ENCODE measurements at regions not wholly inside any gene's neighbourhood (a gene's known extent, or its start where the extent isn't known, plus 50 kb on each side); places are given as distances from the start of the nearest gene placed in this dataset.

- H4K20me1 ChIP-seq (ENCODE audit: insufficient read depth, low read length), result no peaks in the 10 kb centered on the region
- no peaks in the 10 kb centered on the region for H3K4me1 ChIP-seq (ENCODE audit: insufficient read depth, low read length)
- TF ChIP-seq CTCF (IDR thresholded peaks at IDR 0.05; ENCODE audit: borderline replicate concordance, extremely low read depth, low read length, poor library complexity, severe bottlenecking) (peak; percentile 24), EZH2 (IDR thresholded peaks at IDR 0.05; ENCODE audit: borderline replicate concordance, low read depth, low read length, severe bottlenecking) (no peak)
- H3K9ac ChIP-seq (ENCODE audit: low read depth, low read length), result no peak overlapping the region
- no peaks in the 10 kb centered on the region for H3K36me3 ChIP-seq (ENCODE audit: insufficient read depth, low read length)
- no peak overlapping the region for H2AFZ ChIP-seq (ENCODE audit: low read depth, low read length)
- no peaks in the 10 kb centered on the region for H3K9me3 ChIP-seq (ENCODE audit: insufficient read depth, low read length, severe bottlenecking)
- H3K27me3 ChIP-seq (ENCODE audit: insufficient read depth, low read length, poor library complexity), result peaks cover 6% of the 10 kb centered on the region
- ATAC-seq (ENCODE audit: insufficient read depth, low read depth) (no peak), DNase-seq (no peak)
- H3K27ac ChIP-seq (ENCODE audit: low read length), result no peak overlapping the region
- no peak overlapping the region for H3K4me2 ChIP-seq (ENCODE audit: insufficient read depth, low read length)
- H3K79me2 ChIP-seq (ENCODE audit: insufficient read depth, low read length), result no peaks in the 10 kb centered on the region
- H3K4me3 ChIP-seq (ENCODE audit: low read depth in 1 of 2, low read length in 2 of 2), result no peak overlapping the region
Observed at GRCh38 chr3:5729852-5730251, 542.3 kb downstream of the EDEM1 start.

- H3K27me3 ChIP-seq (ENCODE audit: insufficient read depth, low read length, poor library complexity), result peaks cover 6% of the 10 kb centered on the region
- TF ChIP-seq EZH2 (IDR thresholded peaks at IDR 0.05; ENCODE audit: borderline replicate concordance, low read depth, low read length, severe bottlenecking) (no peak), CTCF (IDR thresholded peaks at IDR 0.05; ENCODE audit: borderline replicate concordance, extremely low read depth, low read length, poor library complexity, severe bottlenecking) (peak; percentile 50)
- no peak for ATAC-seq (ENCODE audit: insufficient read depth, low read depth)
Observed at GRCh38 chr3:5731100-5731499, 543.6 kb downstream of the EDEM1 start.

GRCh38 chr3:5732081-5732480, 544.6 kb downstream of the EDEM1 start:
- DNase-seq (no peak), ATAC-seq (ENCODE audit: insufficient read depth, low read depth) (no peak)
- H3K9me3 ChIP-seq (ENCODE audit: insufficient read depth, low read length, severe bottlenecking), result no peaks in the 10 kb centered on the region
- TF ChIP-seq EZH2 (IDR thresholded peaks at IDR 0.05; ENCODE audit: borderline replicate concordance, low read depth, low read length, severe bottlenecking) (no peak), CTCF (IDR thresholded peaks at IDR 0.05; ENCODE audit: borderline replicate concordance, extremely low read depth, low read length, poor library complexity, severe bottlenecking) (no peak)
- no peaks in the 10 kb centered on the region for H4K20me1 ChIP-seq (ENCODE audit: insufficient read depth, low read length)
- H3K27me3 ChIP-seq (ENCODE audit: insufficient read depth, low read length, poor library complexity), result no peaks in the 10 kb centered on the region
- no peak overlapping the region for H2AFZ ChIP-seq (ENCODE audit: low read depth, low read length)
- no peaks in the 10 kb centered on the region for H3K4me1 ChIP-seq (ENCODE audit: insufficient read depth, low read length)
- H3K36me3 ChIP-seq (ENCODE audit: insufficient read depth, low read length), result no peaks in the 10 kb centered on the region
- no peak overlapping the region for H3K27ac ChIP-seq (ENCODE audit: low read length)
- no peaks in the 10 kb centered on the region for H3K79me2 ChIP-seq (ENCODE audit: insufficient read depth, low read length)
- H3K4me2 ChIP-seq (ENCODE audit: insufficient read depth, low read length), result no peak overlapping the region
- no peak overlapping the region for H3K4me3 ChIP-seq (ENCODE audit: low read depth in 1 of 2, low read length in 2 of 2)
- H3K9ac ChIP-seq (ENCODE audit: low read depth, low read length), result no peak overlapping the region

More at GRCh38 chr3:5731100-5731499, 543.6 kb downstream of the EDEM1 start:
- H3K27ac ChIP-seq (ENCODE audit: low read length), result no peak overlapping the region
- H3K9me3 ChIP-seq (ENCODE audit: insufficient read depth, low read length, severe bottlenecking), result no peaks in the 10 kb centered on the region
- no peaks in the 10 kb centered on the region for H3K36me3 ChIP-seq (ENCODE audit: insufficient read depth, low read length)
- no peak overlapping the region for H3K4me3 ChIP-seq (ENCODE audit: low read depth in 1 of 2, low read length in 2 of 2)
- no peak overlapping the region for H3K4me2 ChIP-seq (ENCODE audit: insufficient read depth, low read length)
- no peak overlapping the region for H2AFZ ChIP-seq (ENCODE audit: low read depth, low read length)
- no peaks in the 10 kb centered on the region for H3K4me1 ChIP-seq (ENCODE audit: insufficient read depth, low read length)
- H3K9ac ChIP-seq (ENCODE audit: low read depth, low read length), result no peak overlapping the region
- no peaks in the 10 kb centered on the region for H4K20me1 ChIP-seq (ENCODE audit: insufficient read depth, low read length)
- H3K79me2 ChIP-seq (ENCODE audit: insufficient read depth, low read length), result no peaks in the 10 kb centered on the region
- no peak for DNase-seq

GRCh38 chr3:5733995-5734394, 546.5 kb downstream of the EDEM1 start:
- Histone ChIP-seq H2AFZ (ENCODE audit: low read depth, low read length) (no peak overlapping the region), H3K9me3 (ENCODE audit: insufficient read depth, low read length, severe bottlenecking) (no peaks in the 10 kb centered on the region), H3K79me2 (ENCODE audit: insufficient read depth, low read length) (no peaks in the 10 kb centered on the region), H3K4me3 (ENCODE audit: low read depth in 1 of 2, low read length in 2 of 2) (no peak overlapping the region), H3K9ac (ENCODE audit: low read depth, low read length) (no peak overlapping the region), H3K27me3 (ENCODE audit: insufficient read depth, low read length, poor library complexity) (no peaks in the 10 kb centered on the region), H3K4me2 (ENCODE audit: insufficient read depth, low read length) (no peak overlapping the region), H3K4me1 (ENCODE audit: insufficient read depth, low read length) (no peaks in the 10 kb centered on the region), H4K20me1 (ENCODE audit: insufficient read depth, low read length) (no peaks in the 10 kb centered on the region), H3K36me3 (ENCODE audit: insufficient read depth, low read length) (no peaks in the 10 kb centered on the region), H3K27ac (ENCODE audit: low read length) (no peak overlapping the region)
- ATAC-seq (ENCODE audit: insufficient read depth, low read depth) (no peak), DNase-seq (no peak)
- TF ChIP-seq CTCF (IDR thresholded peaks at IDR 0.05; ENCODE audit: borderline replicate concordance, extremely low read depth, low read length, poor library complexity, severe bottlenecking), result no peak
- no peak for TF ChIP-seq EZH2 (IDR thresholded peaks at IDR 0.05; ENCODE audit: borderline replicate concordance, low read depth, low read length, severe bottlenecking)

Measured in DND-41 (cell line).